Muscle layer of duodenum (tissue), 2 donors: ENCODE measurements at regions not wholly inside any gene's neighbourhood (a gene's known extent, or its start where the extent isn't known, plus 50 kb on each side); places are given as distances from the start of the nearest gene placed in this dataset.

Source experiments
- H3K27ac ChIP-seq: one replicate; pipeline ENCODE4 v1.7.0; 2013; ENCODE audit warnings: mild to moderate bottlenecking, low read length
- H3K27me3 ChIP-seq: one replicate; pipeline ENCODE4 v1.7.0; 2013; ENCODE audit warnings: low read depth, mild to moderate bottlenecking, control low read depth, low read length
- H3K36me3 ChIP-seq, 2 donors: one replicate each; pipeline ENCODE4 v1.7.0; 2013; ENCODE audit warnings: low read length in 2 of 2, control low read depth in 1 of 2, mild to moderate bottlenecking in 1 of 2; ENCODE audit not compliant: insufficient read depth in 2 of 2, control insufficient read depth in 1 of 2
- H3K4me1 ChIP-seq, 2 donors: one replicate each; pipeline ENCODE4 v1.7.0; 2013; ENCODE audit warnings: low read length in 2 of 2, mild to moderate bottlenecking in 2 of 2, control low read depth in 1 of 2, moderate library complexity in 1 of 2; ENCODE audit not compliant: insufficient read depth in 2 of 2, control insufficient read depth in 1 of 2
- H3K4me3 ChIP-seq, 2 donors: one replicate each; pipeline ENCODE4 v1.7.0; 2013; ENCODE audit warnings: low read length in 2 of 2, low read depth in 1 of 2, mild to moderate bottlenecking in 1 of 2
- H3K9me3 ChIP-seq, 2 donors: one replicate each; pipeline ENCODE4 v1.7.0; 2013; ENCODE audit warnings: low read length in 2 of 2, control low read depth in 1 of 2, mild to moderate bottlenecking in 1 of 2; ENCODE audit not compliant: control insufficient read depth in 1 of 2
- donor health status: healthy.

- H3K36me3 ChIP-seq = no peaks in the 10 kb centered on the region
- no peaks in the 10 kb centered on the region for H3K27me3 ChIP-seq
- peaks cover 0 to 4% of the 10 kb centered on the region in 2 donors for H3K4me1 ChIP-seq
- no peaks in the 10 kb centered on the region for H3K9me3 ChIP-seq
- H3K27ac ChIP-seq = no peak overlapping the region
- no peak overlapping the region for H3K4me3 ChIP-seq
Measured at GRCh38 chr15:68482246-68482645, 50.3 kb upstream of the ITGA11 start.

- no peaks in the 10 kb centered on the region for H3K36me3 ChIP-seq
- no peaks in the 10 kb centered on the region for H3K27me3 ChIP-seq
- peaks cover 0 to 4% of the 10 kb centered on the region in 2 donors for H3K4me1 ChIP-seq
- H3K4me3 ChIP-seq = no peak overlapping the region
- H3K9me3 ChIP-seq = no peaks in the 10 kb centered on the region
- no peak overlapping the region for H3K27ac ChIP-seq
Measured at GRCh38 chr15:68483165-68483564, 51.2 kb upstream of the ITGA11 start.

DNA sequence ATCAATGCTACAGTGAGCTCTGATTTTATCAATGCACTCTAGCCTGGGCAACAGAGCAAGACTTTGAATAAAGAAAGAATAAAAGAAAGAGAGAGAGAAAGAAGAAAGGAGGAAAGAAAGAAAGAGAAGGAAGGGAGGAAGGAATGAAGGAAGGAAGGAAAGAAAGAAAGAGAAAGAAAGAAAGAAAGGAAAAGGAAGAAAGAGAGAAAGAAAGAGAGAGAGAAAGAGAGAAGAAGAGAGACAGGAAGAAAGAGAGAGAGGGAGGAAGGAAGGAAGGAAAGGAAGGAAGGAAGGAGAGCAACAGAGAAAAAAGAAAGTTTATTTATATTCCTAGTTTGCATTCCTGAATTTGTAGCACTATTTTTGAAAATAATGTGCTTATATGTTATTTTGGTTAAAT is 52.3 kb upstream of the ITGA11 start:
- Histone ChIP-seq H3K9me3 (no peaks in the 10 kb centered on the region), H3K27me3 (no peaks in the 10 kb centered on the region), H3K27ac (no peak overlapping the region), H3K4me1 (peaks cover 0 to 4% of the 10 kb centered on the region in 2 donors), H3K4me3 (no peak overlapping the region), H3K36me3 (no peaks in the 10 kb centered on the region)

DNA sequence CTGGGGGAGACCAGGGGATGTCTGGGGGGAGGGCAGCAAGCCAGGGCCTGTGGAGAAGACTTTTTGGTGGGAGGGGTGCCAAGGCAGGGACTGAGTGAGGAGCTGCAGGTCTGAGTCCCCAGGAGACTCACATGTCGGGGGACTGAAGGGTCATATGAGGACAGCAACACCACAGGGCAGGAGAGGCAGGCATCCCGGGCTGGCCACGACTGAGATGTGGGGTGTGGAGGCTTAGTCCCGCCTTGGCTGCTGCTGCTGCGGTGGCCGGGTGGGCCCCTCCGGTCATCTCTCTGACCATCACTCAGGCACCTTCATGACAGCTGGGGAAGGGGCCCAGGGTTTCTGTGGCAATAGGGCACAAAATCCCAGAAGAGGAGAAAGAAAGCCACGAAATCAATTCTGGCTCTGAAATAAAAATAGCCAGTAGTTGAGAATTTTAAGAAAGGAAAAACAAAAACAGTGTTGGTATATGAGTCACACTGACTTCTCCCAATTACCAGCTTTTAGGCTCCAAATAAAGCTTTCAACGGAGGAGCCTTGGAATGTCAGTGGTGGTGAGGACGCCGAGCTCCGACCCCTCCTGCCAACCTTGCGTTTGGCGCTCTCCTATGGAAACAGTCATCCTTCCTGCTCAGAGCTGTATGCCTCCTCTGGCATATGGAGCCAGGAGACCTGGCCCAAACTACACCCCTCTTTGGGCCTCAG is 52.9 kb upstream of the ITGA11 start:
- Histone ChIP-seq H3K4me3 (no peak overlapping the region), H3K27me3 (no peaks in the 10 kb centered on the region), H3K4me1 (peaks cover 0 to 4% of the 10 kb centered on the region in 2 donors), H3K36me3 (no peaks in the 10 kb centered on the region), H3K27ac (no peak overlapping the region), H3K9me3 (no peaks in the 10 kb centered on the region)

DNA sequence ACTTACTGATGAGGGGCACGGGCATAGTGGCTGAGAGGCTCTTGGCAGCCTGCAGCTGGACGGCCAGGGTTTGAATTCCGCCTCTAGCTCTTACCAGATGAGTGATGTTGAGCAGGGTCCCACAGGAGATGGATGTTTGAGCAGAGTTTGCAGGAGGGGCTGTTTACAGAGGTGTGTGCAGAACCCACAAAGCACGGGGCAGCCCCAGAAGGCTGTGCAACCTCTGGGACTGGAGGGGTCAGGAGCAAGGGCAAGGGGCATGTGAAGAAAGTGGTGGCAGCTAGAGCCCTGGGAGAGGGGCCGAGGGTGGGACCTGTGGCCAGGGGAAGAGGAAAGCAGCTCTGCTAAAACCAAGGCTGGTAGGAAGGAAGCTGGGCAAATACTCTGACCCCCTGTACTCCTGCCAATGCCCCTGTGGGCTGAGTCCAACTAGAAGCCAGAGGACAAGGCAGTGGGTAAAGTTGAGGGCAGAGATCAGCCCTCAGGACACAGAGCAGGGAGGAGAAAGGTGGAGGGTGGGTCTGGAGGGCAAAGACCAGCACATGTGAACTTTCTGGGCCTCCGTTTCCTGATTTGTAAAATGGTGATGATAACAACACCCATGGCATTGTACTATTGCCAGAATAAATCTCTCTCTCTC is 53.9 kb upstream of the ITGA11 start:
- Histone ChIP-seq H3K27ac (no peak overlapping the region), H3K9me3 (no peaks in the 10 kb centered on the region), H3K4me1 (peaks cover 0 to 4% of the 10 kb centered on the region in 2 donors), H3K27me3 (no peaks in the 10 kb centered on the region), H3K36me3 (no peaks in the 10 kb centered on the region), H3K4me3 (no peak overlapping the region)

- no peaks in the 10 kb centered on the region for H3K36me3 ChIP-seq
- peaks cover 0 to 4% of the 10 kb centered on the region in 2 donors for H3K4me1 ChIP-seq
- H3K27me3 ChIP-seq = no peaks in the 10 kb centered on the region
- no peak overlapping the region for H3K27ac ChIP-seq
- no peaks in the 10 kb centered on the region for H3K9me3 ChIP-seq
- H3K4me3 ChIP-seq = no peak overlapping the region
Measured at GRCh38 chr15:68487087-68487843, 55.3 kb upstream of the ITGA11 start.

DNA sequence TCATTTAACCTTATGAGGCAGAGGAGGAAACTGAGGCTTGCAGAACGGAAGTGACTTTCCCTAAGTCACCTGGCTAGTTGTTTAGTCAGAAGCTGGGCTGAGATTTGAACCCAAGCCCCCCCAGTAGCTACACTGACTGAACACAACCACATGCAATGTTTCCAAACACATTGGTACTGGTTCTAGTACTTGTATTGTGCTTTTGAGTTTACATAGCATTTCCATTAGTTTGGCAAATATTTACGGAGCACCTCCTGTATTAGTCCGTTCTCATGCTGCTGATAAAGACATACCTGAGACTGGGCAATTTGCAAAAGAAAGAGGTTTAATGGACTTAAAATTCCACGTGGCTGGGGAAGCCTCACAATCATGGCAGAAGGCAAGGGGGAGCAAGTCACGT is 56.3 kb upstream of the ITGA11 start:
- Histone ChIP-seq H3K4me3 (no peak overlapping the region), H3K27ac (no peak overlapping the region), H3K9me3 (no peaks in the 10 kb centered on the region), H3K4me1 (peaks cover 0 to 4% of the 10 kb centered on the region in 2 donors), H3K36me3 (no peaks in the 10 kb centered on the region), H3K27me3 (no peaks in the 10 kb centered on the region)

GRCh38 chr15:68488966-68489365 is 57.0 kb upstream of the ITGA11 start:
- peaks cover 0 to 4% of the 10 kb centered on the region in 2 donors for H3K4me1 ChIP-seq
- H3K27me3 ChIP-seq = no peaks in the 10 kb centered on the region
- H3K27ac ChIP-seq = no peak overlapping the region
- H3K36me3 ChIP-seq = no peaks in the 10 kb centered on the region
- no peaks in the 10 kb centered on the region for H3K9me3 ChIP-seq
- H3K4me3 ChIP-seq = no peak overlapping the region

DNA sequence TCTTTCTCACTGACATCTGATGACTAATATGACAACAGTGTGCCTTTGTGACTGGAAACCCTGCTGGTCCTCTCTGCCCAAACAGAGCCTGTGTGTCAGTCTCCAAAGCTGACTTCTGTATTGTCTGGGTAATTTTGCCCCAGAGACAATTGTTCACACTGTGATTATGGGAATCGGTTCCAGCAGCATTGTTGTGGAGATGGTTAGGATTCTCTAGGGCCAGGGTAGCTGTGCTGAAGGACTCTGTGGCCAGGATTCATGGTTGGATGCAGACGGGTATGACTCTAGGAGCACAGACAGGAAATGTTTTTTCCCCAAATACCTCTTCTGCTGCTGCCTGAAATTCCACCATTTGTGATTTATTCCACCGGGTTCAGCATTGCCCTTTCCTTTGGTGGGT is 57.5 kb upstream of the ITGA11 start:
- H3K9me3 ChIP-seq = no peaks in the 10 kb centered on the region
- no peaks in the 10 kb centered on the region for H3K27me3 ChIP-seq
- H3K36me3 ChIP-seq = no peaks in the 10 kb centered on the region
- peaks cover 0 to 4% of the 10 kb centered on the region in 2 donors for H3K4me1 ChIP-seq
- H3K27ac ChIP-seq = no peak overlapping the region
- H3K4me3 ChIP-seq = no peak overlapping the region

- no peaks in the 10 kb centered on the region for H3K36me3 ChIP-seq
- peaks cover 0 to 4% of the 10 kb centered on the region in 2 donors for H3K4me1 ChIP-seq
- no peaks in the 10 kb centered on the region for H3K9me3 ChIP-seq
- H3K4me3 ChIP-seq = no peak overlapping the region
- H3K27me3 ChIP-seq = no peaks in the 10 kb centered on the region
- H3K27ac ChIP-seq = no peak overlapping the region
Measured at GRCh38 chr15:68491415-68492106, 59.6 kb upstream of the ITGA11 start.

- Histone ChIP-seq H3K4me1 (no peaks in the 10 kb centered on the region), H3K36me3 (no peaks in the 10 kb centered on the region), H3K27me3 (no peaks in the 10 kb centered on the region), H3K4me3 (no peak overlapping the region), H3K9me3 (no peaks in the 10 kb centered on the region), H3K27ac (no peak overlapping the region)
Measured at GRCh38 chr15:68492855-68493254, 60.9 kb upstream of the ITGA11 start.
